Activated T-cell treated with anti-CD3 and anti-CD28 coated beads, Interleukin-2, amount 50 U/mL, for 4 hours (primary cell): ENCODE measurements at regions not wholly inside any gene's neighbourhood (a gene's known extent, or its start where the extent isn't known, plus 50 kb on each side); places are given as distances from the start of the nearest gene placed in this dataset.

Experiments used
- ATAC-seq, 2 donors: fragments of 200-7000 bp; cut with Tn5 transposase; one replicate each; pipeline ENCODE4 v1.10.0; 2021
- DNase-seq: peaks from one replicate; pipeline ENCODE4 v3.0.0-alpha.2; 2020
- H3K27me3 Mint-ChIP-seq: one replicate; pipeline ENCODE4 v1.8.0; 2021; ENCODE audit warnings: low read depth, mixed read lengths
- H3K36me3 Mint-ChIP-seq: one replicate; pipeline ENCODE4 v1.8.0; 2022; ENCODE audit warnings: mixed read lengths; ENCODE audit not compliant: insufficient read depth
- H3K4me1 Mint-ChIP-seq: one replicate; pipeline ENCODE4 v1.8.0; 2021; ENCODE audit warnings: low read depth, mixed read lengths
- H3K4me3 Mint-ChIP-seq: one replicate; pipeline ENCODE4 v1.8.0; 2021; ENCODE audit warnings: mild to moderate bottlenecking, moderate library complexity, mixed read lengths
- H3K9me3 Mint-ChIP-seq: one replicate; pipeline ENCODE4 v1.8.0; 2021; ENCODE audit warnings: mixed read lengths

DNA sequence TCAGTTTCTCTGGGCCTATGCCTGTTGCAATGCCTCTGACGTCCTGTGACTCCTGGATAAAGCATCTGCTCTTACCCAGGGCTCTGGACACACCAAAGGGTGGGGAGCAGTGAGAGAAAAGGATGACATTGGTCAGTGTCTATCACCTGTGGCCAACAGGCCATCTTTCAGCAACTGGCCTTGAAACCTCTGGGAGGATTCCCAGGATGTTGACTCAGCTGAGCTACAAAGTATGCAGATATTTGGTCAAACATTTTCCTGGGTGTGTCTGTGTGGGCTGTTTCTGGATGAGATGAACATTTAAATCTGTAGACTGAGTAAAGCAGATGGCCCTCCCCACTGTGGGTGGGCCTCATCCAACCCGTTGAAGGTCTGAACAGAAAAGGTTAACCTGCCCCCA is 149.9 kb downstream of the SPATA19 start:
- Mint-ChIP-seq H3K4me3 (no peak overlapping the region), H3K9me3 (no peaks in the 10 kb centered on the region), H3K4me1 (no peaks in the 10 kb centered on the region), H3K27me3 (peaks cover 3% of the 10 kb centered on the region), H3K36me3 (no peaks in the 10 kb centered on the region)
- ATAC-seq (no peak), DNase-seq (no peak)

DNA sequence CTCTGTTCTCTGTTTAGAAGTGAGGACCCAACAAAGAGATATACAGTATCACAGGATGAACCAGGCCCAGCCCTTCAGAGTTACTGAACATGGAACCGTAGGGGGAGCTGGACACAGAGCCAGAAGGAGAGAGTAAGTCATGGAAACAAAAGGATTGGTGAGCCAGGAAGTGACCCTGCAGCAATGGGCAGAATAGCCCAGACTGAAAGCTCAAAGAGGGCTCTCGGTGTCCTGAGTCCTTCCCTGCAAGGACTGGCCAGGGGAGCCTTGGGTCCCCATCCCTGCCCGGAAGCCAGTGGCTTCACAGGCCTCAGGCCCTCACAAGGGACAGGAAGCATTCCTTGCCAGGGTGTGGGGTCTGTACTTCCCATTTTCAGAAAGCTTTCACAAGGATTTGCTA is 150.6 kb downstream of the SPATA19 start:
- H3K36me3 Mint-ChIP-seq: no peaks in the 10 kb centered on the region
- no peak for DNase-seq
- H3K9me3 Mint-ChIP-seq: no peaks in the 10 kb centered on the region
- ATAC-seq: no peak
- H3K27me3 Mint-ChIP-seq: peaks cover 3% of the 10 kb centered on the region
- H3K4me1 Mint-ChIP-seq: no peaks in the 10 kb centered on the region
- no peak overlapping the region for H3K4me3 Mint-ChIP-seq

DNA sequence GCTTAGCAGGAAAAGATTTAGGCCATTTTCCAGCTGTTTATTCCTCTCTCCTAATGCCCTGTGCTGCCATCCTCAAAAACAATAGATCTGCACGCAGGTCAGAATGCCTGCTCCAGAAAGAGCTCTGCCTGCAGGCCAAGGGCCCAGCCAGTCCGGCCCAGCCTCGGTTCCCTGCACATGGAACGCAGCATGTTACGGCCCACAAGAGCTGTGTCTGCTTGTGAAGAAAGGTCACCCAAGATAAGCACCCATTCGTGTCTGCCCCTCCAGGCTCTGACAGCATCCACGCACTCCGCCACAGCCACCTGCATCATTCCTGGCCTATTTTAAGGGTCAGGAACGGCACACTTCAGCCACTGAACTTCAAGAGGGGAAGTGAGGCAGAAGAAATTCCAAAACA is 152.2 kb downstream of the SPATA19 start:
- H3K4me1 Mint-ChIP-seq: no peaks in the 10 kb centered on the region
- no peak overlapping the region for H3K4me3 Mint-ChIP-seq
- peaks cover 3% of the 10 kb centered on the region for H3K27me3 Mint-ChIP-seq
- DNase-seq: no peak
- no peak for ATAC-seq
- H3K36me3 Mint-ChIP-seq: no peaks in the 10 kb centered on the region
- H3K9me3 Mint-ChIP-seq: no peaks in the 10 kb centered on the region

DNA sequence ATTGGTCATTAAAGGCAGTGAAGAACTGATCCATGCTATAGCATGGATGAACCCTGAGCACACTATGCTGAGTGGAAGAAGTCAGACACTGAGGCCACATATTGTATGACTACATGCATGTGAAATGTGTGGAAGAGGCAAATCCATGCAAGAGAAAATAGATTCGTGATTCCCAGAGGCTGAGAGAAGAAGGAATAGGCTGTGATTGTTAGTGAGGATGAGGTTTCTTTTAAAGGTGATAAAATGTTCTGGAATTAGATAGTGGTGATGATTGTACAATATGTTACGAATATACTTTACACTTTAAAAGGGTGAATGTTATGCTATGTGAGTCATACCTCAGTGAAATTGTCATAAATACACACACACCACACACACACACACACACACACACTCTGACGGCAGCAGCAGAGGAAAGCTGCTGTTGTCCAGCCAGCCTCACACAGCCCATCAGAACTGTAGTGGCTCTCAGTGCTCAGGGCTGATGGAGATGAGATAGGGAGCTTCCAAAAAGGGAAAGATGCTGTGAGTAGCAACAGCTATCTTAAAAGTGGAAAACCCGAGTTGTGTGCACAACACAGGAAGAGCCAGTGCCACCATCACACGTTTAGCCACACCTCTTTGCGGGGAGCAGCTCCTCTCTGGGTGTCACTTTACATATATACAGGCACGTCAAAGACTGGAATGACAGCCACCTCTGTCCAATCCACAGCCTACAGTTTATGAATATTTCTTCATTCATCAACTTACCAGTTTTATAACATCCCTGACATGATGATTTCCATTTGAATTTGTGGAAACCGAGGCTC is 153.0 kb downstream of the SPATA19 start:
- DNase-seq (no peak), ATAC-seq (no peak)
- Mint-ChIP-seq H3K9me3 (no peaks in the 10 kb centered on the region), H3K4me1 (no peaks in the 10 kb centered on the region), H3K27me3 (peaks cover 3% of the 10 kb centered on the region), H3K4me3 (no peak overlapping the region), H3K36me3 (no peaks in the 10 kb centered on the region)

DNA sequence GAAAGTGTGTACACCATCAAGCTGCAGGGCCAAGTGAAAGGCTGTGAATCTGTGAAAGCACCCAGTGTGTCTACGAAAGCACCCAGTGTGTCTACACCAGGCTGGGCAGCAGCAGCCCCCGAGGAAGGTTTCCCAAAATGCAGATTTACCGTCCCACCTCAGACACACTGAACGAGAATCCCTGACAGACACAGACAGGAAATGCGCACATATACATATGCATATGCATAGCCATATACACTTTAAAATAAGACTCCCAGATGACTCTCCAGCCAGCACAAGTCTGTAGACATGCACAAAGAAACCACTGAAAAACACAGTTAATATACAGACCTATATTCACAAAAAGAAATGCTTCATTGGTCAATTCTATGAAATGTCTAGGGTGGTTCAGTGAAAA is 155.5 kb upstream of the OPCML start:
- DNase-seq (no peak), ATAC-seq (no peak)
- Mint-ChIP-seq H3K36me3 (no peaks in the 10 kb centered on the region), H3K9me3 (no peaks in the 10 kb centered on the region), H3K4me3 (no peak overlapping the region), H3K27me3 (peaks cover 2% of the 10 kb centered on the region), H3K4me1 (no peaks in the 10 kb centered on the region)

DNA sequence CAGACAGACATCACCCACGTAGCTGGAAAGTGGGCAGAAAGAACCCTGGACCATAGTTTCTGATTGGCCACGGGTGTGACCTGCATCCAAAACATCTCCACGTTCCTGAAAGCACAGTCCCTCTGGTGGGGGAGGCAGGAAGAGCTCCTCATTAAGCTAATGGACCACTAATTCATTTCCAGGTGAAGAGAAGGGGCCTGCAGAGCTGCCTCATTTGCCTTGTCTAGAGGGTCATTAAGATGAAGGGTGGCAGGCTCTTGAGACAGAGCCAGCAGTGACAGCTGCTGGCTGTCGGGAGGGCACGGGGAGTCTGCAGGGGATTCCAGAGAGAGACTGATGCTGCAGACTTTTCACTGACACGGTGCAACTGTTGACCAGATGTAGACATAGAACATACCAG is 149.6 kb upstream of the OPCML start:
- Mint-ChIP-seq H3K4me1 (no peaks in the 10 kb centered on the region), H3K27me3 (peaks cover 8% of the 10 kb centered on the region), H3K4me3 (no peak overlapping the region), H3K36me3 (no peaks in the 10 kb centered on the region), H3K9me3 (no peaks in the 10 kb centered on the region)
- ATAC-seq (no peak), DNase-seq (no peak)

DNA sequence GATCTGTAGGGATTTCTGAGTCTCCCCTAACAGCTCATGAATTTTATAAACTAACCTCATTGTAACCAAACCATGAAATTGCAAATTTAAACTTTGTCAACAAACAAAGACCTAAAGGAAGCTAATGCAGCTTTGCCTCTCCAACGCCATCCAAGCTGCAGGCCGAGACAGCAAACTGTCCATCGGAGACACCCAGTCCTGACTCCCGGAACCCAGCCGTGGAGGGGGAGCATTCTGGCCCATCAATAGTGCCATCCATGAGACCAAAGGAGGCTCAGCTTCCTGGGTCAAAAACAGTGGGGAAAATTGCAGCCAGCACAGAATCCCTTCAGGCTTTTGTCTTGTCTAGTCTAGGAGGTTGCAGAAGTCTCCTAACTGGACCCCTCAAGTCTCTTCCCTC is 147.6 kb upstream of the OPCML start:
- Mint-ChIP-seq H3K27me3 (peaks cover 10% of the 10 kb centered on the region), H3K4me1 (no peaks in the 10 kb centered on the region), H3K4me3 (no peak overlapping the region), H3K36me3 (no peaks in the 10 kb centered on the region), H3K9me3 (no peaks in the 10 kb centered on the region)
- DNase-seq (no peak), ATAC-seq (no peak)

DNA sequence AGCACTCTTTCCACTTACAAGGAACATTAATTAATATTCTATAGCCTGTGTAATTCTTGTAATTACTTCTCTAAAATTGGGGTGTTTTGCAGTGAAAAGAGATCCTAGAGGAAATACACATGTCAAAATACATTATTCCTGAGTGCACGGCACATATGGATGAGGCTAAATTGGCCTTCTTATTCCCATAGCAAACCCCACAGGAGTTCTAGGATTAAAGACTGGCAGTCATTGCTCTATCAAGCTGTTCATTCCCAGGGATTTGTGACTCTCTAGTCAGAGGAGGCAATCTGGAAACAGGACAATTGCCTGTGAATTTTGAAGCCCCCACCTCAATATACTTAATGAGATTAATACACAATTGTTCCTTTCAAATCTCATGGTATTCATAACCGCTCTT is 145.9 kb upstream of the OPCML start:
- DNase-seq (no peak), ATAC-seq (no peak)
- peaks cover 8% of the 10 kb centered on the region for H3K27me3 Mint-ChIP-seq
- no peaks in the 10 kb centered on the region for H3K9me3 Mint-ChIP-seq
- no peaks in the 10 kb centered on the region for H3K36me3 Mint-ChIP-seq
- no peaks in the 10 kb centered on the region for H3K4me1 Mint-ChIP-seq
- no peak overlapping the region for H3K4me3 Mint-ChIP-seq

DNA sequence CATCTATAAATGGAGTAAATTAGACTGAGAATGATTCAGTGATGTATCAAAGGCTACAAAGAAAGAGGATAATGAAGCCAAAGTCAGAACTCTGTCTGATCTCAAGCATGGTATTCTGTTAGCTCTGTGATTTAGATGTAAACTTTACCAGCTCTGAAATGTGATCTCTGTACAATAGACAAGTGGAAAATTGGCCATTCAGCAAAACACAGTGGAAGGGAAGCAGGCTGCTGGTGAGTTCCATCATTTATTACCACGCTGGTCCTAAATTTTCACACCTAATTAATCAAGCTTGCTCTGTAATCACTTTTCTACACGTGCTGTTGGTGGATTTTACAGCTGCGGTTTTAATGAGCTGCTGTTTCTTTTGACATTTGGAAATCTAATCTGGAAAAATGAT is 145.1 kb upstream of the OPCML start:
- Mint-ChIP-seq H3K9me3 (no peaks in the 10 kb centered on the region), H3K27me3 (peaks cover 6% of the 10 kb centered on the region), H3K4me1 (no peaks in the 10 kb centered on the region), H3K4me3 (no peak overlapping the region), H3K36me3 (no peaks in the 10 kb centered on the region)
- DNase-seq (no peak), ATAC-seq (no peak)

DNA sequence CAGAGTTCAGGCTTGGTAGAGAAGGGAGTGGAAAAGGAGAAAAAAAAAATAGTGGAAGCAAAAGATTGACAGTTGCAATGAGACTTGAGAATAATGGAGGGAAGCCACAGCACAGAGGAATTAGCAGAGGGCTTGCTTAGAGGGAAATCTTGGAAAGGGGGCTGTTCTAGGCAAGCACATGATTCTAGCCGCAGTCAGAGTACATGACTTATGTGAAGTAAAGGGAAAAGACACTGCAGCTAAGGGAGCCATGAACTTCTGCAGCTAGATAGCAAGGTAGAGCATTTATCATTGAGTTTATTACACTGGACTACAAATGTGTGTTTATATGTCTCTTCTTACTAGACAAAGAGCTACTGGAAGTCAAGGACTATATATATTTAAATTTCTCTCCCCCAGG is 144.0 kb upstream of the OPCML start:
- ATAC-seq (no peak), DNase-seq (no peak)
- no peak overlapping the region for H3K4me3 Mint-ChIP-seq
- no peaks in the 10 kb centered on the region for H3K4me1 Mint-ChIP-seq
- H3K36me3 Mint-ChIP-seq: no peaks in the 10 kb centered on the region
- peaks cover 4% of the 10 kb centered on the region for H3K27me3 Mint-ChIP-seq
- H3K9me3 Mint-ChIP-seq: no peaks in the 10 kb centered on the region

DNA sequence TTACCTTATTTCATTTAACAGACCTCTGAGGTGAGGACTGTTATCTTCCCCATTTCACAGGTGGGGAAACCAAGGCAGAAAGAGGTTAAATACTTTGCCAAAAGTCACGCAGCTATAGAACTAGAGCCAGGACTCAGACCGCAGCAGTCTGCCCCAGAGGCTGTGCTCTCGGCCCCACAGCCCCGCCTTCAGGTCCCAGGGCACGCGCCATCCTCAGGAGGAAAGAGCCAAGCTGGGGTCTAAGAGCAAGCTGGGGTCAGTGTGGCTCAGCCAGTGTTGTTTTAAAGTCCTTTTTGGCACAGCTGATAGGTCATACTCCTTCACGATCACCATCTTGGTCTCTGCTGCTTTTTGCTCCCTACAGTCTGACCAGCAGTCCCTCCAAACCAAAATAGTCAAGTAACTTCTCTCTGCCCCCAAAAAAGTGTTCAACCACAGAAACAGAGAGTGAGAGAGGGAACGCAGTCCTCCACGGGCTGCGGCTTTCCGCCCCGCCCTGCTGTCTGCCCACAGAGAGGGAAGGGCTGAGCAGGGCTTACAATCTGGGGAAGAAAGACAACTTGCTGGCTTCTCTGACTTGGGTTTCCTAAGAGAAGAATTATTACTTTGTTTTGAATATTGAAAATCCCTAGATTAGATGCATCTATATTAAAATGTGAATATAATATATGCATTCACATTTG is 137.2 kb upstream of the OPCML start:
- Mint-ChIP-seq H3K27me3 (peaks cover 5% of the 10 kb centered on the region), H3K9me3 (no peaks in the 10 kb centered on the region), H3K4me1 (no peaks in the 10 kb centered on the region), H3K36me3 (no peaks in the 10 kb centered on the region), H3K4me3 (no peak overlapping the region)
- DNase-seq (no peak), ATAC-seq (no peak)

DNA sequence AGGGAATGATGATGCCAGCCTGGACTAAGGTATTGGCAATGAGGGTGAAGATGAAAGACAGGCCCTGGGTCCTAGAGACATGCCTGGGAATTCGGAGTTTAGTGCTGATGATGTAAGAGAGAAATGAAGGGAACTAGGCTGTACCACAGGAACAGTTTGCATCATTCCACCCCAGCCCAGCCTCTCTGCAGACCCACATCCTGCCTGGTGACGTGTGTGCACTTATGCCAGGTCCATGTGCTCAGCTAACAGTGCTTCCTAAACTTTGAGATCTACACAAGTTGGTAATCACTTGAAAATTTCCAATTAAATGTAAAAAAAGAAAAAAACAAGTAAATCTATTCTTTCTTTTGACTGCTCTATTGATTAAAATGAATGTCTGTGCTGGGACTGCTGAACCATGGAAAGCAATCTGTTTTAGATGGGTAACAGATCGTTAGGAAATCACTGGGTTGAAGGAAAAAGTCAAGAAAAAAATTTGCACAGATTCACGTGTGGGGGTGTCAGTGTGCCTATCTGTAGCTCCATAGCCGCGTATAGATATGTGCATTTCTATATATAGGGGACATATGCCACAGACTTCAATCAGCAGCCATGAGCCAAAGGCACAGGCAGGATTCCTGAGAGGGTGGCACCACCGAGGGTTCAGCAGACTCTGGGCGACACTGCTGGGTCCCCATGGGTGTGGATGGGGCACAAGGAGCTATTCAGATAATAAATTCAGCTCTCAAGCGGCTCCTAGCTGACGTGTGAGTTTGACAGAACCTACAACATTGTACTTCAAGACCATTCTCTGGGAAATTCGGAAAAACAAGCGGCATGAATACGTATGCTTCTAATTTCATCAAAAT is 131.1 kb upstream of the OPCML start:
- no peaks in the 10 kb centered on the region for H3K27me3 Mint-ChIP-seq
- ATAC-seq: no peak

DNA sequence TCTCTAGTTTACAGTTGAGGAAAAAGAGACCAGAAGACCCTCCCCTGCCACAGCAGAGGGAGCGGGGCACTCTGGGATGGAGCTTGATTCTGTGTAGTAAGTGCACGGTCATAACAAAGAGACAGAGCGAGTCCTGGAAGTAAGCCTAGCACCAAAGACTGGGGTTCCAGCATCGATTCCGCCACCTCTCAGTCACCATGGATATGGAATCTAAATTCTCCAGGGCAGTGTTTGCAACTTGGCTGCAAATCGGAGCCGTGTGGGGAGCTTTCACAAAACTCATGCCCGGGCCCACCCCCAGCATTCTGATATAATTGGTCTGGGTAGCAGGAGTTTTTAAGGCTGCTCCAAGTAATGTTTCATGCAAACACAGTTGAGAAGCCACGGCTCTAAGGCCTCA is 129.5 kb upstream of the OPCML start:
- no peak for DNase-seq
- Mint-ChIP-seq H3K27me3 (peaks cover 2% of the 10 kb centered on the region), H3K9me3 (no peaks in the 10 kb centered on the region), H3K36me3 (no peaks in the 10 kb centered on the region), H3K4me1 (no peaks in the 10 kb centered on the region), H3K4me3 (no peak overlapping the region)
- no peak for ATAC-seq

More for the DNA sequence above, 131.1 kb upstream of the OPCML start:
- DNase-seq: no peak
- Mint-ChIP-seq H3K36me3 (no peaks in the 10 kb centered on the region), H3K4me3 (no peak overlapping the region), H3K4me1 (no peaks in the 10 kb centered on the region), H3K9me3 (no peaks in the 10 kb centered on the region)

DNA sequence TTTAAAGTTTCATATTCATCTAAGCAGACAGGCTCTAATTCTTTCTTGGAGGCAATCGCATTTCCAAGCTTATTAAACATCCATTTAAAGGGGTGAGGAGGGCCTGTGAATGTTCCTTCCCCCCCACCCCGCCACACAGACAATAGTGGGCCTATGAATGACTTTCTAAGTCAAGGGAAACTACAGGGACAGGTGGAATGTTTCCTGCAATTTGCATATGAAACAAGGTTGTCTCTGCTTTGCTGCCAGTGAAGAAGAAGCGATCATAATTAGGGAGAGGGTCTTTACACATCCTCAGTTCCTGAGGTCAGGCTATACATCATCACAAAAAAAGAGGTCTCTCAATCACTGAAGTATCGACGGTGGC is 127.9 kb upstream of the OPCML start:
- H3K9me3 Mint-ChIP-seq: no peaks in the 10 kb centered on the region
- no peaks in the 10 kb centered on the region for H3K36me3 Mint-ChIP-seq
- no peaks in the 10 kb centered on the region for H3K4me1 Mint-ChIP-seq
- no peak overlapping the region for H3K4me3 Mint-ChIP-seq
- ATAC-seq (no peak), DNase-seq (no peak)
- peaks cover 4% of the 10 kb centered on the region for H3K27me3 Mint-ChIP-seq
